GM23338 (cell line): ENCODE measurements at regions not wholly inside any gene's neighbourhood (a gene's known extent, or its start where the extent isn't known, plus 50 kb on each side); places are given as distances from the start of the nearest gene placed in this dataset.
A peak's percentile ranks its signal among the peaks of the same experiment; 100 is the strongest.

ENCODE experiments used
- ATAC-seq: fragments of 200-7000 bp; cut with Tn5 transposase; 3 replicates; pipeline ENCODE4 v1.9.1; 2020
- DNase-seq: peaks from one replicate; pipeline ENCODE4 v3.0.0-alpha.2; 2015; ENCODE audit warnings: low spot score
- H2AFZ ChIP-seq: fragments of 200-600 bp; sonication (generic); 2 replicates; pipeline ENCODE4 v1.8.0; 2016; ENCODE audit warnings: antibody characterized with exemption, mild to moderate bottlenecking, moderate library complexity
- H3F3A ChIP-seq: fragments of 200-600 bp; sonication (generic); replicated peaks from 2 replicates; pipeline ENCODE4 v1.8.0; 2017; ENCODE audit warnings: antibody characterized with exemption, mixed run types, low read depth
- H3K27ac ChIP-seq: fragments of 200-600 bp; sonication (generic); 2 replicates; pipeline ENCODE4 v1.6.1; 2016; ENCODE audit warnings: low read depth
- H3K27me3 ChIP-seq: fragments of 200-600 bp; sonication (generic); 2 replicates; pipeline ENCODE4 v1.8.0; 2016; ENCODE audit warnings: mild to moderate bottlenecking, mixed run types, moderate library complexity; ENCODE audit not compliant: insufficient read depth
- H3K36me3 ChIP-seq: fragments of 200-600 bp; sonication (generic); 2 replicates; pipeline ENCODE4 v1.8.0; 2016; ENCODE audit warnings: mild to moderate bottlenecking; ENCODE audit not compliant: insufficient read depth
- H3K4me1 ChIP-seq: fragments of 200-600 bp; sonication (generic); 2 replicates; pipeline ENCODE4 v1.8.0; 2016; ENCODE audit warnings: mild to moderate bottlenecking, moderate library complexity; ENCODE audit not compliant: insufficient read depth
- H3K4me2 ChIP-seq: fragments of 200-600 bp; sonication (generic); 2 replicates; pipeline ENCODE4 v1.7.1; 2017; ENCODE audit warnings: mixed run types
- H3K4me3 ChIP-seq: fragments of 200-600 bp; sonication (generic); 2 replicates; pipeline ENCODE4 v1.6.1; 2016; ENCODE audit warnings: mixed run types
- H3K79me2 ChIP-seq: fragments of 200-600 bp; sonication (generic); replicated peaks from 2 replicates; pipeline ENCODE4 v1.8.0; 2017; ENCODE audit warnings: mild to moderate bottlenecking; ENCODE audit not compliant: insufficient read depth
- H3K9me2 ChIP-seq: fragments of 200-600 bp; sonication (generic); 2 replicates; pipeline ENCODE4 v1.8.0; 2017; ENCODE audit not compliant: insufficient read depth
- H4K20me1 ChIP-seq: fragments of 200-600 bp; sonication (generic); replicated peaks from 2 replicates; pipeline ENCODE4 v1.8.0; 2017; ENCODE audit warnings: mild to moderate bottlenecking; ENCODE audit not compliant: insufficient read depth
- H3K27ac Mint-ChIP-seq: 2 replicates; pipeline ENCODE4 v1.8.0; 2020; ENCODE audit warnings: inconsistent platforms, mild to moderate bottlenecking, moderate library complexity, mixed read lengths
- H3K27me3 Mint-ChIP-seq: 3 replicates; pipeline ENCODE4 v1.8.0; 2022; ENCODE audit warnings: low read depth, mild to moderate bottlenecking, moderate library complexity, mixed read lengths, inconsistent platforms; ENCODE audit not compliant: insufficient read depth, poor library complexity
- H3K36me3 Mint-ChIP-seq: 3 replicates; pipeline ENCODE4 v1.8.0; 2021; ENCODE audit warnings: low read depth, mild to moderate bottlenecking, inconsistent platforms, moderate library complexity, mixed read lengths
- H3K4me1 Mint-ChIP-seq: 3 replicates; pipeline ENCODE4 v1.8.0; 2020; ENCODE audit warnings: mild to moderate bottlenecking, inconsistent platforms, mixed read lengths
- H3K4me3 Mint-ChIP-seq: 3 replicates; pipeline ENCODE4 v1.8.0; 2021; ENCODE audit warnings: moderate library complexity, mild to moderate bottlenecking, inconsistent platforms, mixed read lengths
- H3K9me3 Mint-ChIP-seq: 3 replicates; pipeline ENCODE4 v1.8.0; 2020; ENCODE audit warnings: moderate library complexity, mild to moderate bottlenecking, inconsistent platforms, mixed read lengths
- CREB1 ChIP-seq: fragments of 250-450 bp; sonication (Bioruptor Pico); IDR thresholded peaks from 2 replicates; pipeline ENCODE4 v1.5.0; 2020; ENCODE audit warnings: low read depth, mild to moderate bottlenecking, moderate library complexity
- ETS1 ChIP-seq: IDR thresholded peaks from 2 replicates; pipeline ENCODE4 v1.6.1; 2016; ENCODE audit warnings: antibody characterized with exemption
- EZH2 ChIP-seq: fragments of 200-600 bp; sonication (generic); IDR thresholded peaks from one replicate; pipeline ENCODE4 v1.8.0; 2017; ENCODE audit warnings: antibody characterized with exemption, mild to moderate bottlenecking, low read depth; ENCODE audit not compliant: unreplicated experiment
- EZH2phosphoT487 ChIP-seq: fragments of 200-600 bp; sonication (generic); IDR thresholded peaks from one replicate; pipeline ENCODE4 v1.8.1; 2018; ENCODE audit warnings: antibody characterized with exemption; ENCODE audit not compliant: unreplicated experiment
- JUNB ChIP-seq: IDR thresholded peaks from one replicate; pipeline ENCODE4 v1.6.1; 2016; ENCODE audit warnings: antibody characterized with exemption; ENCODE audit not compliant: unreplicated experiment
- NANOG ChIP-seq: IDR thresholded peaks from 2 replicates; pipeline ENCODE4 v1.6.1; 2016; ENCODE audit warnings: antibody characterized with exemption, borderline replicate concordance
- POLR2AphosphoS5 ChIP-seq: IDR thresholded peaks from 2 replicates; pipeline ENCODE4 v1.6.1; 2016; ENCODE audit warnings: antibody characterized with exemption, low read depth
- STAT1 ChIP-seq: IDR thresholded peaks from one replicate; pipeline ENCODE4 v1.6.1; 2016; ENCODE audit warnings: antibody characterized with exemption; ENCODE audit not compliant: unreplicated experiment
- ZNF114 ChIP-seq: fragments of 250-450 bp; sonication (Bioruptor Pico); IDR thresholded peaks from 2 replicates; pipeline ENCODE4 v1.5.0; 2020; ENCODE audit warnings: mild to moderate bottlenecking, moderate library complexity
- ZNF331 ChIP-seq: fragments of 250-450 bp; sonication (Bioruptor Pico); IDR thresholded peaks from 2 replicates; pipeline ENCODE4 v1.5.0; 2020; ENCODE audit warnings: low read depth, mild to moderate bottlenecking, moderate library complexity
- TF ChIP-seq, protein P1 (sequence below): IDR thresholded peaks from one replicate; pipeline ENCODE4 v1.6.1; 2018; ENCODE audit warnings: antibody characterized with exemption; ENCODE audit not compliant: unreplicated experiment
- TF ChIP-seq, protein P2 (sequence below): fragments of 250-450 bp; sonication (Bioruptor Pico); IDR thresholded peaks from 2 replicates; pipeline ENCODE4 v1.5.0; 2020; ENCODE audit warnings: mild to moderate bottlenecking, moderate library complexity

- TF ChIP-seq ETS1 = no peak
- TF ChIP-seq EZH2 = no peak
- no peak for TF ChIP-seq ZNF331 (CRISPR knock-in tag)
These were observed 100.2 kb downstream of the ZIC5 start (continued) for GRCh38 chr13:99871249-99871898.

GRCh38 chr13:99870541-99870940 lies 101.0 kb downstream of the ZIC5 start:
- peak; percentile 27; the same call in 1 of the 3 replicates for ATAC-seq
- Mint-ChIP-seq H3K4me1 (peaks cover 54% of the 10 kb centered on the region), H3K4me3 (no peak overlapping the region), H3K36me3 (no peaks in the 10 kb centered on the region), H3K27me3 (no peaks in the 10 kb centered on the region), H3K27ac (peak overlapping the region; percentile 57; the same call in 1 of the 2 replicates), H3K9me3 (no peaks in the 10 kb centered on the region)
- no peaks in the 10 kb centered on the region for H4K20me1 ChIP-seq
- H3K4me2 ChIP-seq = peak overlapping the region; percentile 16; the same call in 1 of the 2 replicates
- H3K27me3 ChIP-seq = no peaks in the 10 kb centered on the region
- H3K4me1 ChIP-seq = peaks cover 43% of the 10 kb centered on the region
- no peak overlapping the region for H3K4me3 ChIP-seq
- H3F3A ChIP-seq = no peaks in the 10 kb centered on the region
- no peaks in the 10 kb centered on the region for H3K36me3 ChIP-seq
- H2AFZ ChIP-seq = no peak overlapping the region
- no peak for DNase-seq
- no peaks in the 10 kb centered on the region for H3K79me2 ChIP-seq
- no peaks in the 10 kb centered on the region for H3K9me2 ChIP-seq
- no peak overlapping the region for H3K27ac ChIP-seq
- TF ChIP-seq NANOG = no peak
- TF ChIP-seq STAT1 = no peak
- TF ChIP-seq CREB1 (CRISPR knock-in tag) = no peak
- TF ChIP-seq JUNB = no peak
- TF ChIP-seq, protein P1, sequence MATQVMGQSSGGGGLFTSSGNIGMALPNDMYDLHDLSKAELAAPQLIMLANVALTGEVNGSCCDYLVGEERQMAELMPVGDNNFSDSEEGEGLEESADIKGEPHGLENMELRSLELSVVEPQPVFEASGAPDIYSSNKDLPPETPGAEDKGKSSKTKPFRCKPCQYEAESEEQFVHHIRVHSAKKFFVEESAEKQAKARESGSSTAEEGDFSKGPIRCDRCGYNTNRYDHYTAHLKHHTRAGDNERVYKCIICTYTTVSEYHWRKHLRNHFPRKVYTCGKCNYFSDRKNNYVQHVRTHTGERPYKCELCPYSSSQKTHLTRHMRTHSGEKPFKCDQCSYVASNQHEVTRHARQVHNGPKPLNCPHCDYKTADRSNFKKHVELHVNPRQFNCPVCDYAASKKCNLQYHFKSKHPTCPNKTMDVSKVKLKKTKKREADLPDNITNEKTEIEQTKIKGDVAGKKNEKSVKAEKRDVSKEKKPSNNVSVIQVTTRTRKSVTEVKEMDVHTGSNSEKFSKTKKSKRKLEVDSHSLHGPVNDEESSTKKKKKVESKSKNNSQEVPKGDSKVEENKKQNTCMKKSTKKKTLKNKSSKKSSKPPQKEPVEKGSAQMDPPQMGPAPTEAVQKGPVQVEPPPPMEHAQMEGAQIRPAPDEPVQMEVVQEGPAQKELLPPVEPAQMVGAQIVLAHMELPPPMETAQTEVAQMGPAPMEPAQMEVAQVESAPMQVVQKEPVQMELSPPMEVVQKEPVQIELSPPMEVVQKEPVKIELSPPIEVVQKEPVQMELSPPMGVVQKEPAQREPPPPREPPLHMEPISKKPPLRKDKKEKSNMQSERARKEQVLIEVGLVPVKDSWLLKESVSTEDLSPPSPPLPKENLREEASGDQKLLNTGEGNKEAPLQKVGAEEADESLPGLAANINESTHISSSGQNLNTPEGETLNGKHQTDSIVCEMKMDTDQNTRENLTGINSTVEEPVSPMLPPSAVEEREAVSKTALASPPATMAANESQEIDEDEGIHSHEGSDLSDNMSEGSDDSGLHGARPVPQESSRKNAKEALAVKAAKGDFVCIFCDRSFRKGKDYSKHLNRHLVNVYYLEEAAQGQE = no peak
- TF ChIP-seq, protein P2, sequence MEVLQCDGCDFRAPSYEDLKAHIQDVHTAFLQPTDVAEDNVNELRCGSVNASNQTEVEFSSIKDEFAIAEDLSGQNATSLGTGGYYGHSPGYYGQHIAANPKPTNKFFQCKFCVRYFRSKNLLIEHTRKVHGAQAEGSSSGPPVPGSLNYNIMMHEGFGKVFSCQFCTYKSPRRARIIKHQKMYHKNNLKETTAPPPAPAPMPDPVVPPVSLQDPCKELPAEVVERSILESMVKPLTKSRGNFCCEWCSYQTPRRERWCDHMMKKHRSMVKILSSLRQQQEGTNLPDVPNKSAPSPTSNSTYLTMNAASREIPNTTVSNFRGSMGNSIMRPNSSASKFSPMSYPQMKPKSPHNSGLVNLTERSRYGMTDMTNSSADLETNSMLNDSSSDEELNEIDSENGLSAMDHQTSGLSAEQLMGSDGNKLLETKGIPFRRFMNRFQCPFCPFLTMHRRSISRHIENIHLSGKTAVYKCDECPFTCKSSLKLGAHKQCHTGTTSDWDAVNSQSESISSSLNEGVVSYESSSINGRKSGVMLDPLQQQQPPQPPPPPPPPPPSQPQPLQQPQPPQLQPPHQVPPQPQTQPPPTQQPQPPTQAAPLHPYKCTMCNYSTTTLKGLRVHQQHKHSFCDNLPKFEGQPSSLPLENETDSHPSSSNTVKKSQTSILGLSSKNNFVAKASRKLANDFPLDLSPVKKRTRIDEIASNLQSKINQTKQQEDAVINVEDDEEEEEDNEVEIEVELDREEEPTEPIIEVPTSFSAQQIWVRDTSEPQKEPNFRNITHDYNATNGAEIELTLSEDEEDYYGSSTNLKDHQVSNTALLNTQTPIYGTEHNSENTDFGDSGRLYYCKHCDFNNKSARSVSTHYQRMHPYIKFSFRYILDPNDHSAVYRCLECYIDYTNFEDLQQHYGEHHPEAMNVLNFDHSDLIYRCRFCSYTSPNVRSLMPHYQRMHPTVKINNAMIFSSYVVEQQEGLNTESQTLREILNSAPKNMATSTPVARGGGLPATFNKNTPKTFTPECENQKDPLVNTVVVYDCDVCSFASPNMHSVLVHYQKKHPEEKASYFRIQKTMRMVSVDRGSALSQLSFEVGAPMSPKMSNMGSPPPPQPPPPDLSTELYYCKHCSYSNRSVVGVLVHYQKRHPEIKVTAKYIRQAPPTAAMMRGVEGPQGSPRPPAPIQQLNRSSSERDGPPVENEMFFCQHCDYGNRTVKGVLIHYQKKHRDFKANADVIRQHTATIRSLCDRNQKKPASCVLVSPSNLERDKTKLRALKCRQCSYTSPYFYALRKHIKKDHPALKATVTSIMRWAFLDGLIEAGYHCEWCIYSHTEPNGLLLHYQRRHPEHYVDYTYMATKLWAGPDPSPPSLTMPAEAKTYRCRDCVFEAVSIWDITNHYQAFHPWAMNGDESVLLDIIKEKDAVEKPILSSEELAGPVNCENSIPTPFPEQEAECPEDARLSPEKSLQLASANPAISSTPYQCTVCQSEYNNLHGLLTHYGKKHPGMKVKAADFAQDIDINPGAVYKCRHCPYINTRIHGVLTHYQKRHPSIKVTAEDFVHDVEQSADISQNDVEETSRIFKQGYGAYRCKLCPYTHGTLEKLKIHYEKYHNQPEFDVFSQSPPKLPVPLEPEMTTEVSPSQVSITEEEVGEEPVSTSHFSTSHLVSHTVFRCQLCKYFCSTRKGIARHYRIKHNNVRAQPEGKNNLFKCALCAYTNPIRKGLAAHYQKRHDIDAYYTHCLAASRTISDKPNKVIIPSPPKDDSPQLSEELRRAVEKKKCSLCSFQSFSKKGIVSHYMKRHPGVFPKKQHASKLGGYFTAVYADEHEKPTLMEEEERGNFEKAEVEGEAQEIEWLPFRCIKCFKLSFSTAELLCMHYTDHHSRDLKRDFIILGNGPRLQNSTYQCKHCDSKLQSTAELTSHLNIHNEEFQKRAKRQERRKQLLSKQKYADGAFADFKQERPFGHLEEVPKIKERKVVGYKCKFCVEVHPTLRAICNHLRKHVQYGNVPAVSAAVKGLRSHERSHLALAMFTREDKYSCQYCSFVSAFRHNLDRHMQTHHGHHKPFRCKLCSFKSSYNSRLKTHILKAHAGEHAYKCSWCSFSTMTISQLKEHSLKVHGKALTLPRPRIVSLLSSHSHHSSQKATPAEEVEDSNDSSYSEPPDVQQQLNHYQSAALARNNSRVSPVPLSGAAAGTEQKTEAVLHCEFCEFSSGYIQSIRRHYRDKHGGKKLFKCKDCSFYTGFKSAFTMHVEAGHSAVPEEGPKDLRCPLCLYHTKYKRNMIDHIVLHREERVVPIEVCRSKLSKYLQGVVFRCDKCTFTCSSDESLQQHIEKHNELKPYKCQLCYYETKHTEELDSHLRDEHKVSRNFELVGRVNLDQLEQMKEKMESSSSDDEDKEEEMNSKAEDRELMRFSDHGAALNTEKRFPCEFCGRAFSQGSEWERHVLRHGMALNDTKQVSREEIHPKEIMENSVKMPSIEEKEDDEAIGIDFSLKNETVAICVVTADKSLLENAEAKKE (CRISPR knock-in tag) = no peak
- TF ChIP-seq ZNF114 = no peak
- no peak for TF ChIP-seq POLR2AphosphoS5
- TF ChIP-seq ZNF331 (CRISPR knock-in tag) = no peak
- TF ChIP-seq EZH2phosphoT487 = no peak
- no peak for TF ChIP-seq EZH2
- TF ChIP-seq ETS1 = no peak
